HG03520 (cell line): ENCODE measurements at regions not wholly inside any gene's neighbourhood (a gene's known extent, or its start where the extent isn't known, plus 50 kb on each side); places are given as distances from the start of the nearest gene placed in this dataset.

Source experiments
- ATAC-seq: cut with Tn5 transposase; IDR thresholded peaks from one replicate; pipeline ENCODE4 v1.9.1; 2021; ENCODE audit warnings: mild to moderate bottlenecking, moderate library complexity; ENCODE audit not compliant: unreplicated experiment

GRCh38 chr1:217224201-217224600 is 406.7 kb downstream of the GPATCH2 start:
- ATAC-seq: no peak

DNA sequence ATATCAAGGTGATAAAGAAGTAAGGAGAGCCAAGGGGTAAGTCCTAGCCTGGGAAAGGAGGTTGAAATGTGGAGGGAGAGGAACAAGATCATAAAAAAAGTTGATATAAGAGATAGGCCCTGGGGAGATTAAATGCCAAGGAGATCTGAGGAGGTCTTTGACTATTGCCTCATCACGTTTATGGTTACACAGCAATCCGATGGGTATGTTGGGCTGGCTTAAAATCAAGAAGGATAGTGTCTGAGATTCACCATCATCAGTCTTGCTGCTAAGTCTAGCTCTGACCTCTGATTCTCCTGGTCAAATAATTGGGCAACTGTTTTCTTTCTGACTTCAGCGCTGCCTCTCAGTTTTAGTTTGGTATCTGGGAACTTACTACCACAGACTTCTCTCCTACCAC is 416.3 kb downstream of the GPATCH2 start:
- no peak for ATAC-seq

- peak; percentile 79 for ATAC-seq
These were observed 419.4 kb downstream of the GPATCH2 start for GRCh38 chr1:217211486-217211885.

- no peak for ATAC-seq
These were observed 425.3 kb downstream of the GPATCH2 start for GRCh38 chr1:217205578-217205977.

GRCh38 chr1:217196616-217197015 is 434.3 kb downstream of the GPATCH2 start:
- no peak for ATAC-seq

DNA sequence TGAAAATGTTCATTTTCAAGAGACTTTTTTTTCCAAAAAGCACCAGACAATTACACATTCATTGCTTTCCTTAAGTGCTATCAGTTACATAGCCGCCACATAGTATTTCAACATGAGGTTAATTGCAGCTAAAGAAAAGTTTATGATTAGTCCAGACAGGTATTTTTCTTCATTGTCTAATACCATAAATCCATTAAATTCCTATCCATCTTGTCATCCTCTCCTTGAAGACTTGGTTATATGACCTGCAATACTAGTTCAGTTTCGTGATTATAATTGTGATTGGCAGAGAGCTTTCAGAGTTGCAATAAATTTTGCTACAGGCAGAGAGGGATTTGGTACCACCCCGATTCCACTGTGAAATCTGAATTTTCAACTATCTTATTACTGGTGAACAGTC is 437.7 kb downstream of the GPATCH2 start:
- no peak for ATAC-seq

DNA sequence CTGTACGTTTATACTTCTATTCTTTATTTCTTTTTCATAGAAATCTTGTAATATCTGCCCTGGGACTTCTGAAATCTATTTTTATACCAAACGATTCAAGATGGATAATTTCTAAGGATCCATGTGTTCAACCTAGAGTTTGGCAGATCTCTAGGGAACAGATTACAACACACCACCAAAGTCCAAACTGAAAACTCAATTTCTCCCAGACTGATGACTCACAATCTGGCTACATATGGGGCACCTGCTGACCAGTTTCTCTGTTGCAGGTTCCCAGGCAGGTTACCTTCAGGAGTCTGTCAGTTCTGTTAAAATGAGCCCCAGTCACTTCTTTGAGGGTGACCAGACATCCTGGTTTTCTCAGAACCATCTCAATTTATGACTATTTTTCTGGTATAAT is 439.4 kb downstream of the GPATCH2 start:
- no peak for ATAC-seq

- ATAC-seq: no peak
These were observed 440.5 kb downstream of the GPATCH2 start for GRCh38 chr1:217190359-217190758.

- no peak for ATAC-seq
These were observed 441.5 kb downstream of the GPATCH2 start for GRCh38 chr1:217189362-217189761.

- ATAC-seq: no peak
These were observed 442.3 kb downstream of the GPATCH2 start for GRCh38 chr1:217188280-217189237.

GRCh38 chr1:217186664-217187063 is 444.2 kb downstream of the GPATCH2 start:
- ATAC-seq: no peak

DNA sequence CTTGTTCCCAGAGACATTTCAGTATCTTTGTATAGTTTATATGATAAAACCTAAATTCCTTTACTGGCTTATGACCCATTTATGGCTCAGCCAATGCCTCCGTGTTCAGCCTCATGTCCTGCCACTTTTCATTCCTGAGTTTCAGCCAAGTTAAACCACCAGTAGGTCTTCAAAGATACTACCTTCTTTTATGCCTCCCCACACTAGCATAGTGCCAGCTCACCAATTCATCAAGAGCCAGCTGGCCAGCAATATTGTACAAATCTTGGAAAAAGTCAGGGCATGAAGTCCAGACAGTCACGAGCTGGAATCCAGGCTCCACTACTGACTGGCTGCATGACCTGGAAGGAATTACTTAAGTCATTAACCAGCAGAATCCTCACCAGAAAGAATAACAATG is 446.0 kb downstream of the GPATCH2 start:
- ATAC-seq: no peak

- ATAC-seq: no peak
These were observed 447.9 kb downstream of the GPATCH2 start for GRCh38 chr1:217182992-217183391.

DNA sequence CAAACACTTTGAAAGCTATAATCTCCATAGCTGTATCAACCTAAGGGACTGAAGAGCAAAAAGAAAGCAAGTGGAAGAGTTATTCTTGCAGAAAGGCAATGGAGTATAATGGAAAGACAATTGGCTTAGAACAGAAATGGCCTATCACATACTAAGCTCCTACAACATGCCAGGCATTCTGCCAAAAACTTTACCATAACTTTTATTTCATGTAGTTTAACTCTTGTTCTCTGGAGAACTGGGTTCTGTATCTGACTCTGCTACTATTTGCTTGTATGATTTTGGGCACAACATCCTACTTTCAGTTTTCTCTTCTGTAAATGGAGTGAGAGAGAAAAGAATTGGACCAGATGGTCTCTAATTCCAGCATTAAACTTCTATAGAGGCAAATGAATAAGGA is 449.1 kb downstream of the GPATCH2 start:
- no peak for ATAC-seq

GRCh38 chr1:217181176-217181746 is 449.6 kb downstream of the GPATCH2 start:
- no peak for ATAC-seq

DNA sequence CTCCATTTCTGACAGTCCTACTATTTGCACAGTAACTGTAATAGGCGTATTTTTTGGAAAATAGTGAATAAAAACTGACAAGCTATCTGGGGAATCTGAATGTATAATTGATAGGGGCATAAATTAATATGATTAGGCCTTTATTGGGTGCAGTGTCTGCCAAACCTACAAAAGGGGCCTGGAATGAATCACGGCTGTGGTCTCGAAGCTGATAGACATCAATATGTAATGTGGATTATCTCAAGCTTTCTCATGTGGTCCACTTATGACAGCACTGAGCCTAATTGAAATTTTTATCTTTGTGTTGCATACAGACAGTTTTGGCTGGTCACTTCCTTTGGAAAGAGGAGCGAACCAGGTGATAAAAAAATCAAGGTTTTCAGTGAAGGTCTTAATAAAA is 450.4 kb downstream of the GPATCH2 start:
- no peak for ATAC-seq

DNA sequence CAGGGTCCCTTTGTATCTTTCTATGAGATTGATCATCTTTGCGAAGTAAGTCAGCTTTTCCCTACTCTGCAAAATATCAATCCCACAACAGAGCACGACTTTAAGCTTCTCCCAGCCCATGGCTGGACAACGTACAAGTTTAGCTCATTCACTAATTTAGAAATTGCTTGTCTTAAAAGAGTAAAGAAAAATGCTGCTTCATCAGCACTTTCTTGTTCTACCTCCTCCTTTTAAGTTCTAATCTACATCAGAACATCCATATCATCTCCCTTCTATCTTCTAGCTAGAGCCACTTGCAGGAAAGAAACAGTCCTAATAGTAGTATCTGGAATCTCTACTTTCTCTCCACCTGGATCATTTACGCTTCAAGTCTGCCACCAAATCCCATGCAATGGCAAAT is 441.2 kb upstream of the ESRRG start:
- ATAC-seq: no peak

GRCh38 chr1:217153361-217153760 is 430.1 kb upstream of the ESRRG start:
- ATAC-seq: no peak

GRCh38 chr1:217150366-217150765 is 427.1 kb upstream of the ESRRG start:
- ATAC-seq: no peak

GRCh38 chr1:217149791-217150190 is 426.6 kb upstream of the ESRRG start:
- no peak for ATAC-seq

DNA sequence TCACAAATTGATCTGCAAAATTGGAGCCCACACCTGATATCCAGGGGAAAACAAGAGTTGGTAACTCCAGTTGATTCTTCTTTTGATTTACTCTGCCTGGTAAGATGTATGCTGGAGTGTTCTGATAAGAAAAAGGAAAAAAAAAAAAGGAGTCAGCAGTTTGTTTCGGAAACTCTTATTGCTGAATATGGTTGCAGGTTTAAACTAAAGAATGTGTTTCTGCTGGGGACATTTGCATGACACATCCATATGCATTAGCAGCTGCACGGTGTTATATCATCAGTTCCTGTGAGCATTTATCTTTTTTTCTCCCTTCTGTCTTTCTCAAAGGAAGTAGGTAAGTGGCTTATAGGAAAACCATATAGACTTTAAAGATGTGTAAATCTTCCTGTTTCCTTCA is 418.5 kb upstream of the ESRRG start:
- ATAC-seq: no peak
